GM21515 (cell line): ENCODE measurements at regions not wholly inside any gene's neighbourhood (a gene's known extent, or its start where the extent isn't known, plus 50 kb on each side); places are given as distances from the start of the nearest gene placed in this dataset.
"Not testable (repeated sequence)": the region's sequence is repeated elsewhere in the genome, so short reads cannot be mapped to it uniquely, and the experiment has no call there.

ENCODE experiments used
- ATAC-seq: cut with Tn5 transposase; IDR thresholded peaks from one replicate; pipeline ENCODE4 v1.9.1; 2021; ENCODE audit not compliant: unreplicated experiment

GRCh38 chr13:78160793-78161192, 242.2 kb upstream of the EDNRB start:
- no peak for ATAC-seq

GRCh38 chr13:78152415-78152814, 233.8 kb upstream of the EDNRB start:
- ATAC-seq: no peak

GRCh38 chr13:78147905-78148304, 229.3 kb upstream of the EDNRB start:
- ATAC-seq: no peak

- no peak for ATAC-seq
Observed at GRCh38 chr13:78145276-78145675, 226.6 kb upstream of the EDNRB start.

- ATAC-seq: no peak
Observed at GRCh38 chr13:78139765-78140164, 221.1 kb upstream of the EDNRB start.

GRCh38 chr13:78138756-78139155, 220.1 kb upstream of the EDNRB start:
- no peak for ATAC-seq

GRCh38 chr13:78137404-78138142, 218.9 kb upstream of the EDNRB start:
- peak; percentile 88 for ATAC-seq

- ATAC-seq: no peak
Observed at GRCh38 chr13:78136966-78137365, 218.3 kb upstream of the EDNRB start.

GRCh38 chr13:78133511-78133910, 214.9 kb upstream of the EDNRB start:
- no peak for ATAC-seq

- ATAC-seq: no peak
Observed at GRCh38 chr13:78131811-78132210, 213.2 kb upstream of the EDNRB start.

- ATAC-seq: no peak
Observed at GRCh38 chr13:78131346-78131745, 212.7 kb upstream of the EDNRB start.

- ATAC-seq: no peak
Observed at GRCh38 chr13:78129823-78130222, 211.2 kb upstream of the EDNRB start.

- ATAC-seq: no peak
Observed at GRCh38 chr13:78129359-78129758, 210.7 kb upstream of the EDNRB start.

- peak; percentile 49 for ATAC-seq
Observed at GRCh38 chr13:78121459-78122348, 203.1 kb upstream of the EDNRB start.

- ATAC-seq: no peak
Observed at GRCh38 chr13:78121001-78121400, 202.4 kb upstream of the EDNRB start.

- not testable (repeated sequence) for ATAC-seq
Observed at GRCh38 chr13:78120144-78120543, 201.5 kb upstream of the EDNRB start.

- ATAC-seq: not testable (repeated sequence)
Observed at GRCh38 chr13:78117070-78117469, 198.4 kb upstream of the EDNRB start.

GRCh38 chr13:78105656-78106055, 187.0 kb upstream of the EDNRB start:
- ATAC-seq: no peak

- ATAC-seq: no peak
Observed at GRCh38 chr13:78103936-78104335, 185.3 kb upstream of the EDNRB start.

- ATAC-seq: no peak
Observed at GRCh38 chr13:78102741-78103140, 184.1 kb upstream of the EDNRB start.

GRCh38 chr13:78102121-78102677, 183.6 kb upstream of the EDNRB start:
- ATAC-seq: no peak

- no peak for ATAC-seq
Observed at GRCh38 chr13:78100486-78100885, 181.9 kb upstream of the EDNRB start.
